ENCODE measurements at regions not wholly inside any gene's neighbourhood (a gene's known extent, or its start where the extent isn't known, plus 50 kb on each side); places are given as distances from the start of the nearest gene placed in this dataset.

DNA sequence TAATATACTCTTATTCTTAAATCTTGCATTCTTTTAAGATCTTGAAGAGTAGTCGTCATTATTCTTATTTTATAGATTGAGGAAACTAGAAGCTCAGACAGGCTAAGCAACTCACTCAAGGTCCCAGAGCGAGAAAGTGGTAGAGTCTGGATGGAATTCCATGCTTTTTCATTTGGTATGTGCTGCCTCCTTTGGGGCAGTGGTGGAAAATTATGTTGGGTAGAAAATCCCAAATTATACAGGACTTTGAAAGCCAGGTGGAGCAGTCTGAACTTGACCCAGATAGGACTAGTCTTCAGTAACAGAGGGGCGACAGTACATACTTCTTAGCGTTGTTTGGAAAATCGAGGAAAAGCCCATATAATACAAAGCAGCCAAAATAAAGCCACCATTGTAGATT is 205.6 kb downstream of the ATG4C start:
- no peak for FAIRE-seq

DNA sequence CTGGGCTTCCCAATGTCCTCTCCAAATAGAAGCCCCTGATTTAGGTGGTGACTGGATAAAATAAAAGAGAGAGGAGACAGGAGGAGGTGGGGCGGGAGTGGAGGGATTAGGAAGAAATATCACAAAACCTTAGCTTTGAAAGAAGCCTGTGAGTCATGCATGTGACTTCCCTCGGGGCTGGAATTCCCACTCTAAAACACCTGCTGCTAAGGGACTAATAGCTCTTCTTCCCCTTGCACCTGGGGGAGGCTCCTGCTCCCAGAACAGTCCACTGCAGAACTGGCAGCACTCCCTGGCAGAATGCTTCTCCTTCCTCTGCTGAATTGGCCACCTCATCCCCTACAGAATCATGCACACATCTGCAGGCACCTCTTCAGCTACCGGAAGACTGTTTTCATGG is 207.2 kb downstream of the ATG4C start:
- FAIRE-seq: no peak

DNA sequence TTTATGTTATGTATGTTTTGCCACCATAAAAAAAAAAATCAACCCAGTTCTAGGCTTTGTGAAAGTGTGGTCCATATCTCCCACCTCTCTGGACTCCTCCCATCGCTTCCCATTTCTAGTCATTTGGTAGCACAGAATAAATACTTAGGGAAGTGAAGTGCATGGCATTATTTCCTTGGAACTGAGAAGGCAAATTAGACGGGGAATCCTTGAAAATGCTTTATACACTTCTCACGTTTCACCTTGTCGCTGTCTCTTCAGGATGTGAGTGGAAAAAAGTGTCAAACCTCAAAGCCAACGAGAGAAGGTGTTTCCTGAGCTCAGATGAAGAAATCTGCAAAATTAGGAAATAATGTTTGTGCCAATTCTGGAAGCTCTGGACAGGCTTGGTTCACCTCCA is 209.9 kb downstream of the ATG4C start:
- FAIRE-seq: no peak

DNA sequence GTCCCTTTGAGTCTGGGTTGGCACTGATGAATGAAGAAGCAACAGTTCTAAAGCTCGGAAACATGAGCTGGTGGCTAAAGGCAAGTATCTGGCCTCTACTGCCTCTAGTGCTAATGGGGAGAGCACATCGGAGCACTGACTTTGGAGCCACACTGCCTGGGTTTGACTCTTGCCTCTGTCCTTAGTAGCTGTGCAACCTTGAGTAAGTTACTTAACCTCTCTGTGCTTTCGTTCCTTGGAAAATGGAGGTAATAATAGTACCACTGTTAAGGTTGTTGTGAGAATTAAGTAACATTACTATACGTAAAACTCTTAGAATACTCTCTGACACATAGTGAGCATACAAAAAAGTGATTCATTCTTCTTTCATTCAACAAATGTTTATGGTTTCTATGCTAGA is 211.2 kb downstream of the ATG4C start:
- no peak for FAIRE-seq

DNA sequence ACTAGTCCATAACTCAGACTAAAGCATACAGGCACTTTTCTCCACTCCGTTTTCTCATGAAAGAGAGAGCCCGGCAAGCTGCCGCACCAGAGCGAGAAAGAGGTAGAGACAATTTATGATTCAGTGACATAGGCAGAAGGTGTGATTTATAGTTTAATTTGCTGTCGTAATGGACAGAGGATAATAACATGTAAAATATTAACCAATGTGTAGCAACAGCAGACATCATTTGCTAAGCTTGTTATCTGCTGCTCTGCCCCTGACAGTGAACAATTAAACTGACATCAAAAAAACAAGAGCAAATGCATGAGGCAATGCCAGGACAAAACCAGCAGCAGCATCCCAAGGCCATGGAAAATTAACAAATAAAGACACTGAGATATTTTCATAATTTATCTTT is 214.0 kb downstream of the ATG4C start:
- FAIRE-seq: no peak

DNA sequence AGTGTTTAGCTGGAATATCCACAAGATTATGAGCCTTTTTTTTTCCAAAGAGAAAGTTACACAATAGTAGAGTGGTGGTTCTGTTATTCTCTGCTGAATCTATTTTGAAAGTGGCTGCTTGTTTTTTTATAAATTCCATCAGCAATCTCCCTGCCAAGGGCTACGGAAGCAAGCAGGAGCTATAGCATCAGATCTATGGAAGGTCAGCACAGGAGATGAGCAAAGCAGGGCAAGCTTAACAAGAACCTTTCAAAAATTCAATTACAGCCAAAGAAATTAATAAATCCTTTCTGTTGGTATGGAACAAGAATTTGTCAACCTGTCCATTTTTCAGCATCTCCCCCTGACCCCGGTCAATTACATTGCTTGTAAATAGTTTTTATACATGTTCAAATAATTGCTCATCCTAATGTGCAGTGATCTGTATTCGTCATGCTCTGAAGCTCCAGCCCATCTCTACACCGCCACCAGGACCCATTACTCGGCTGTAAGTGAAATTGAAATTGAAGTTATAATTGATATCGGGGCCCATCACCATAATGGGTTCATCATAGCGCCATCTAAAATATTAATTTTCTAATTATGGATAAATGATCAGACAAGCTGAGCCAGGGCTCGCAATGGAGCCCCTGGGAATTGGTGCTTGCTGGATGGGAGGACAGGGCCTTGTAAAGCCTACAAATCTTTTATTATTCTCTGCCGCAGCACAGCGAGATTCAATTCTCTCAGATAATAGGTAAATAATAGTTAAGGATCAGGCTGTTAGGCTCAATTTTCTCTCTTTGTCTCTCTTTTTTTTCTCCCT is 215.1 kb downstream of the ATG4C start:
- FAIRE-seq: no peak

DNA sequence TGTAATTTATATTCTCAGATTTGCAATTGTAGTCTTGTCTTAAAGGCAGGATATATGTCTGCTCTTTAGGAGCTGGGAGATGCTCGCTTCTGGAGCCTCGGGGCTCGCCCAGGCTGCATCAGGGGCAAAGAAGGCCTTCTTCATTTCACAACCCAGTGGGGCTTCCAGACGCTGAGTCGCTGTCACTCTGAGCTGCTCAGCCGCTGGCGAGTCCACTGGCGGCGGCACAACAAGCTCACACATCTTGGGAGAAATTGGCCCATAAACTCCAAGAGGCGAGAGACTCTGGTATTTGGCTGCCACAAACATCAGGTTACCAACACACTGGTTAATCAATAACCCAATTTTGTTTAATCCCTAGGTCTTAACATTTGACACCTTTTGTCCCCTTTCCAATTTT is 216.6 kb downstream of the ATG4C start:
- no peak for FAIRE-seq

DNA sequence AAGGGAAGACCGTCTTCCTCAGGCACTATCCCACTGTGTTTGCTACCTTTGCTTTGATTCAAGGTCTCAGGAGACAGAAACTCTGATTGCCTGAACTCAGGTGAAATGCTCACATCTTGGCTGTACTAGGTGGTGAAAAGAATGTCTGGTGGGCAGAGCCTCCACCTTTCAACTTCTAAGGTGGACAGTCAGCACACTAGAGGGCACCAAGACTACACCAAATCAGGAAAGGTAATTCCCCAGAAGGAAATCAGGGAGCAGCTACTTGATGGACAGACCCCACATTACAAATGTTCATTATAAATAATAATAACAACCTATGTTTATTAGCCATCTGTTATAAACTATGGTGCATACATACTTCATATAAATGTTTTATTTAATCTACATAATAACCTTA is 220.9 kb downstream of the ATG4C start:
- FAIRE-seq: no peak

DNA sequence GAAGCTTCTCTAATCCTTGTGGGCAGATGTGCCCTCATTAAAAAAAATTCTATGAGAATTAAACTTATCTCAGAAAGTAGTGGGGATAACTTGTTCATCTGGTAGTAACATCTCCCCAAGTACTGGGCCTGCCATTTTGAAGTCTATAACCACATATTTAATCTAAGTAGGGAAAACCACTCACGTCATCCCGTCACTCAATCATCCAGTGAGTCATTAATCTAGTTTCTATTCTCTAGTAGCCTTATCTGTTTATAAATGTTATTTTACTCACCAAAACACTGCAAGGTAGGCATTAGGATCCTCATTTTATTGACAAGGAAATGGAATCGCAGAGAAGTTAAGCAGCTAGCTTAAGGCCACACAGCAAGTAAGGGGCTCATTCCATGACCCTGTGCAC is 221.9 kb downstream of the ATG4C start:
- FAIRE-seq: no peak

DNA sequence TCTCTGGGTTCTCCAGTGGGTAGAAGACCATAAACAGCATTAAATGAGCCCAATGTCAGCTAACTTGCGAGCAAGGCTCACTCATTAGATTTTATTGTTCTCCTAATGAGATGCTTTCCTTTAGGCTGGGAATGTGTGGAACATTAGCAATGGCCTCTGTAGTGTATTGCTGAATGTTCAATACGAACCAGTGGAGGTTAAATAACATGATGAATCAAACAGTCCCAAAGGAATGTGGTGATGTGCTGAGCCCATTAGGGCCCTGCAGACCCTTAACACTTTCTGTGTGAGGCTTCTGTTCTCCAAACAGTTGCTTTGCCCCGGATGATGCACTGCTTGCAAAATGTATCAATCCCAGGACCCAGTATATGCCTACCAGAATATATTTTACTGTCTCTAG is 225.5 kb downstream of the ATG4C start:
- no peak for FAIRE-seq

DNA sequence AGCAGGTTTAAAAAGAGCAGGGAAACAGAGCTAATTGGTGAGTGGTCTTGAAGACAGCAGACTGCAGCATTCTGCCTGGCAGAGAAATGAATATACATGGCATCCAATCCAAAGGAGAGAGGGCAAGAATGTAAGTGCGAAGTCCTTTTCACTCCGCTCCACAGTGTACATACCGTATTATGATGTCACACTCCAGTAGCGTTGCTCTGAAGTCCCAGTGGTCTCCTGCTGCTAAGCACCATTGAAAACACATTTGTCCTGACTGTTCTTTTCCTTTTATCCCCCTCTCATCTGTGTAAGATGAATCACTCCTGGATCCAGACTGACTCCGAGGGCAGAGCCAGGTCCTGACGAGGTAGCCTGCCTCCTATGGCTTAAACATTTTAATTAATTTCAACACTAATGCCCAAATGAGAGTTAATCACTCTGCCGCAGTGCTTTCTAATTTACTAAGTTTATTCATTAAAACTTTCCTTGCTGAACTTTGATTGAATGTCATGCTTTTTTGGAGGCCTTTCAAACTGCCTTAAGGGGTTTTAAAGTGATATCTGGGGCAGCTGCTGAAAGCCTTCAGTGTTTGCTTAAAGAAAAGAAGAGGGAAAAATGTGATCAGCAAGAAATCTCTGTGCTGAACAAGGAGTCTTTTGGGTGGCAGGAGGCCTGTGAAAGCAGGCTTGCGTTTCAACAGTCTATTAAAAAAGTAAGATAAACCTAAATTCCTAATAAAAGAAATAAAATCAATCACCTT is 227.2 kb downstream of the ATG4C start:
- no peak for FAIRE-seq

DNA sequence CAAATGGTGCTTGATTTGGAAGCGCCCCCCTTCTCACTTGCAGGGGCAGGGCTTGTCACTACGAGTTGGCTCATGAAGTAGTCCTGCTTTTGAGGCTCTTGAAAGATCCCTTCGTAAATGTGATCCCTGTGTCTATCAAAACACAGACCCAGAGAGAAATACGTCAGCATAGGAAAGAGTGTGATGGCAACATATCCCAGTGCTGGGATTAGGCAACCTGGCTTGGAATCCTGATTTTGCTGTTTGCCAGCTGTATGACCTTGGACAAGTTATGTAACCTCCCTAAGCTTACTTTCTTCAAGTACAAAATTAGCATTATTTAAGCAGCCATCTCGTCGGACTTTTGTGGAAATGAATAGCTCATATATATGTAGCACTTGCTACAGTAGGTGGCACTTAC is 228.4 kb downstream of the ATG4C start:
- no peak for FAIRE-seq

DNA sequence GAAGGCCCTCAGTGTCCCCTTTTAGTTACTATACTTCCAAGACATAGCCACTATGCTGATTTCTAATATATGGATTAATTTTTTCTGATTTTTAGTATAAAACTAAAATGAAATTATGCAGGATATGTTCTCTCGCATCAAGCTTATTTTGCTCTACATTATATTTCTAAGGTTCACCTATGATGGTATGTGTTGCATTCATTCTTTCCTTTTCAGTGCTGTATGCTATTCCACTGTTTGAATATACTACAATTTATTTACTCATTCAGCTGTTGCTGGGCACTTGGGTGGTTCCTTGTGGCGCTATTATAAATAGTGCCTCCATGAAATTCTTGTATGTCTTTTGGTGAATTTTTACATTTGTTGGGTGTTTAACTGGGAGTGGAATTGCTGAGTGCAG is 230.3 kb downstream of the ATG4C start:
- FAIRE-seq: no peak

DNA sequence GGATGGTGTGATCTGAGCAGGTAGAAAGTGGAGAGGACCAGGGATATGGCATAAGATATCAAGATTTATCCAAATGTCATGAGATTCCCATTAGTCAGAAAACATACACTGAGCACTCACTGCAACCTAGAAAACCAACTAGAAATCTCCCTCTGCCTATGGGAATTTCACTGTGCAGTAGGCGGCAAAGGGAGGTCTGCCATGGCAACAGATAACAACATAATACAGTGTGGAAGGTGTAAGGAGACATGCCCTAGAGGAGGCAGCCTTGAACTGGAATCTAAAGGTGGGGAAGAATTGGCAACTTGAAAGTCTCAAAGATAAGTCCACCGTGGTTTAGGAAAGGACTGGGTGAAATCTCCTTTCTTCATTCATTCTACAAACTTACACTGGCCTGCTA is 238.4 kb downstream of the ATG4C start:
- FAIRE-seq: no peak

DNA sequence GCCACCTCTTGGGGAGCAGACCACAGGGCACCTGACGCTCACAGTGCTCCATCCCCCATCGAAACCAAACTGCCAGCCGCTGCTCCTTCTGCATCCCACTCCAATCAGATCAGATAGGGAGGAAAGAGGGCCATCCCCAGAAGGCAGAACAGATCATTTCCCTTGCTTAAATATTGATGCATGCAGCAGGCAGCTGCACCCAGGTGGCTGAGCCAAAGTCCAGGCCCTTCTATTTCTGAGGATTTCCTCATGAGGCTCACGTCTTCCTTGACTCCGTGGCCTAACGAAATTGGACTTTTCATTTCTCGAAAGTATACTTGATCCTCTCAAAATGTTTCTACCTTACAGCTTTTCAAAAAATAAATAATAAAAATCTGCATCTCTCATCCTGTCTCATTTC is 239.2 kb downstream of the ATG4C start:
- no peak for FAIRE-seq

DNA sequence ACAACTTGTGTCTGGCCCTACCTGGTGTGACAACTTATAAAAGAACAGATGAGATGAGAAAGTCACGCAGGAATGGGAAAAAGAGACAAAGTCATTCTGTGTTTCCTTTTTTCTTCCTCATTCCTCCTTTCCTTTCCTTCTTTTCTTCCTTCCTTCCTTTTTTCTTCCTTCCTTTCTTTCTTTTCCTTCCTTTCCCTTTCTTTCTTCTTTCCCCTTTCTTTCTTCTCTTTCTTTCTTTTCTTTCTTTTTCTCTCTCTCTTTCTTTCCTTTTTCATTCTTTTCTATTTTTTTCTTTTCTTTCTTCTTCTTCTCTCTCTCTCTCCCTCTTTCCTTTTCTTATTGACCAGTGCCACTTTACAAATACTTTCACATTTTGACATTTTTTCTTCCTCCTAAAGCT is 239.7 kb downstream of the ATG4C start:
- FAIRE-seq: no peak

DNA sequence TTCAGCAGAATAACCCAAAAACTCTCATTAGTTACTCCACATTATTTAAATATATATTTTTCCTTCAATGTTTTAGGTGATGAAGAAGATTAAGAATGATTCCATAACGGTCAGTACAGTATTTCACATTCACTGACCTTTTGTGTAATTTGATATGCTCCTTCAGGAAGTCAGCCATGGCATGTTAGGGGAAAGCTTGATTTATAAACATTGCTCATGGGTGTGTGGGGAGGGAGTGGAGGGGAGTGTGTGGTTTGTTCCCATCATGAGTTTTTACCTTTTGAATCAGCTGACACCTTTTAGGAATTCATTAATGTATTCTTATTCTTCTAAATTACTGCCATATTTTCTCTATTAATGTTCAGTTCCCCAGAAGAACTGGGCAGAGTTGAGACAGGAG is 240.2 kb downstream of the ATG4C start:
- no peak for FAIRE-seq

DNA sequence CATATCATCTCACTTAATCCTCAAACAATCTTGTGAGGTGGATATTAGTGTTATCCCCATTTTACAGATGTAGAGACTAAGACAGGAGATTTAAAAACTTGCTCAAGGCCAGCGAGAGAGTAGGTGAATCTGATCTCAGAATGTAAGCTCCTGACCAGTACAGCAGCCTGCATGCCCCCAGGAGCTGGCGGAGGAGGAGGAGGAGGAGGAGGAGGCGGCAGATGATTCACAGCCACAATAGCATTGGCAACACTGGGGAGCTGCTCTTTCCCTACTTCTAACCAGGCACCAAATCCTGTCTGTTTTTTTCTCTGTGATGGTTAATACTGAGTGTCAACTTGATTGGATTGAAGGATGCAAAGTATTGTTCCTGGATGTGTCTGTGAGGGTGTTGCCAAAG is 243.2 kb downstream of the ATG4C start:
- FAIRE-seq: no peak

DNA sequence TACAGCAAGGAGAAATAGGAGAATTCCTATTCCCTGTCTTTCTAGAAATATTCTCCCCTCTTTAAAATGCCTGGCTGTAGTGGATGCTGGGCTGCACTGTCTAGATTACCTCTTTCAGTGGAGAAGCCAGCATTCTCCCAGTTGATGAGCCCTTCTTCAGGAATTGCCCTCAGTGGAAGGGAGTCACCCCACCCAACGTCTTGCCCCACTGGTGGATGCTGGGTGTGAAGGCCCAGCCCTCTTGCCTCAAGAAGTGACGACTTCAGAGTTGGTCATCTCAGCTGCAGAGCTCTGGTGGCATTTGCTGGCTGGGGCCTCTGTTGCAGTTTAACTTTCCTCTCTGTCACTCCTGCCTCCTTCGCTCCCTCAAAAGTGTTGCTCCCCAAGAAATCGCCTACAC is 248.2 kb downstream of the ATG4C start:
- no peak for FAIRE-seq

DNA sequence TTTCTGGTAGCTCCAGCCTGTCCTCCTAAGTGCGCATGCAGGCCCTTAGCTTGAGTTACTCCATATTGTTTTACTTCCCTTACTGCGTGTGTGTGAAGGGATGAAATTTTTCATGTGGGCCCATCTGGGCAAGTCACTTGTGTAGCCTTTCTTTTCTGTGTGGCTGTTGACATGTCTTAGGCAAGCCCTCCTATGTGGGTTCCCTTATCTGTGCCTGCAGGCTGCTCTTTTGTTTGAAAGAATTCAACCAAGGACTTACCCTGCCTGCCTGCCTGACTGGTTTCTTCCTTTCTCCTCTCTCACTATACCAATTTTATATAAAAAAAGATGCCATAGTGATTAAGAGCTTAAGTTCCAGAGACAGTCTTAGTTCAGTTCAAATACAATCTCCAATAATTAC is 249.3 kb downstream of the ATG4C start:
- FAIRE-seq: no peak

DNA sequence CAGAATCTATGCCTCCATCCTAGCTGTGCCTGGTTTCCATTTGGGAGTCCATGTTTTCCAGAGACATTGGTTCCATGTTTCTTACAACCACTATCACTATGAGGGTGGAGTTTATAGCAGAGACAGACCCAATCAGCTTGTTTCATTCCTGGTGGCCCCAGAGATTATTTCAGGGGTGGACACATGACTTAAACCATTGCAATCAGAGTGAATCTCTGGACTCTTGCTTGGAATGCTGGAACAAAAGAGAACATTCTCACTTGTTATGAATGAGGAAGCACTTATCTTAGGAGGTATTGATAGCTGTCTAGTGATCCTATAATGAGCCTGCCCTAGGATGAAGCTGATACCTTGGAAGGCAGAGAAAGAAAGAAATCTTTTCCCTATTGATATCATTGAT is 250.3 kb downstream of the ATG4C start:
- FAIRE-seq: no peak

DNA sequence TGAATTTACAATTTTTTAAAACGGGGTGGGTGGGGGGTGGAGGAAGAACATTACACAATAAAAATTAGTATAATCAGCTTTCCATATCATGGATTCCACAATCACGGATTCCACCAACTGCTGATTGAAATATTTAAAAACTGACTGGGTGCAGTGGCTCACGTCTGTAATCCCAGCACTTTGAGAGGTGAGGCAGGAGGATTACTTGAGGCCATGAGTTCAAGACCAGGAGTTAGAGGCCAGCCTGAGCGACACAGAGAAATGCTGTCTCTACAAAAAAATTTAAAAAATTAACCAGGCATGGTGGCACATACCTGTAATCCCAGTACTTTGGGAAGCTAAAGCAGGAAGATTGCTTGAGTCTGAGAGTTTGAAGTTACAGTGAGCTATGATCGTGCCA is 254.7 kb downstream of the ATG4C start:
- FAIRE-seq: no peak

DNA sequence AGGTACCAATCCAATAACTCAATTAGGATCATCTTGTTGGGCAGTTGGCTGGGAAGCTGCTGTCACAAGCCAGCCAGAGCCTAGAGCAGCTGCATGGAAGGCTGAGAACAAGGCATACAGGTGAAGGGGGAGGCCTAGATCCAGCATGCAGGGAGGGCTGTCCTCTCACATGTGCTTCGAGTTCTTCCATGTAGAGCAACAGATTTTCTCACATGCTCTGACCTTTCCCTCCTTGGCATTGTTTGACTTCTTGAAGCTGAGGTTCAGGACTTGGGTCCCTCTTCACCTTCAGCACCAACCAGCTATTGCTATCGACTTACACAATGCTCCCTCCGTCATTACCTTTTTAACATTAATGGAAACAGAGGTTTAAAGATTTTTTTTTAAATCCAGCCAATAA is 257.7 kb downstream of the ATG4C start:
- no peak for FAIRE-seq

DNA sequence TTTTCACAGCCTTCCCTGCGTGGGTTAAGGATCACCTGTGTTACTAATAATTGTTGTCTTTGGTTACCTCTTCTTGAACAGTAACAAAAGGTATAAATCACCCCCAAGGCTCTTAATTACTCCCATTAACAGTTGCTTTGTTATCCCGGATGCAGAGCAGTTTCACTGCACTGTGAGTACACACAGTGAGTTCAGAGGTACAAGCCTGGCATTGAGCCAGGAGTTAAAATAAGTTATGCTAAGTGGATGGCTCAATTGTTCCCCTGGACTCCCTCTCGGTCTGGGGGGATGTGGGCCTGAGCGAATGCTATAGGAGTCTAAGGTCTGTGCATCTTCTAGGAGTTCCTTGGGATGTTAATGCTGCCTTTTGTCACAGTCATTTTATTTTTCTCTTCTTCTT is 258.3 kb downstream of the ATG4C start:
- FAIRE-seq: no peak

DNA sequence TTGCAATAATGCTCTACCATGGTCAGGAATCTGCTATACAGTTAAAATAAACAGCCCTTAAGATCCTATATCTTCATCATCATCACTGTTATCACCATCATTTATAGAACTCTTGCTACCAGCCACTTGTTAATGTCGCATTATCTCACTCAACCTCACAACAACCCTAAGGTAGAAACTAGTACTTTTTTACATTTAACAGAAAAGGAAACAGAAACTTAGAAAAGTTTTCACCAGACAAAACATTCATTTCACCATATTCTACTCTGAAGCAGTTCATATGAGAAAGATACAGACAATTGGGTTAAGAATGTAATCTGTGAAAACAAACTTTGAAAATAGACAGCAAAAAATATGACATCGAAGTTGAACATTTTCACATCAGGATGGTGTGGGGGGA is 262.6 kb downstream of the ATG4C start:
- FAIRE-seq: no peak
